Mesothelial cell of epicardium (in vitro differentiated cells): ENCODE measurements at regions not wholly inside any gene's neighbourhood (a gene's known extent, or its start where the extent isn't known, plus 50 kb on each side); places are given as distances from the start of the nearest gene placed in this dataset.
"Not testable (repeated sequence)": the region's sequence is repeated elsewhere in the genome, so short reads cannot be mapped to it uniquely, and the experiment has no call there.

Experiments used
- DNase-seq, 2 experiments: peaks; one replicate each; pipeline ENCODE4 v3.0.0; 2021; ENCODE audit warnings: low spot score in 2 of 2; ENCODE audit not compliant: unreplicated experiment in 2 of 2
- H3K27ac Mint-ChIP-seq: 2 replicates; pipeline ENCODE4 v1.8.0; 2021; ENCODE audit warnings: mixed read lengths
- H3K27me3 Mint-ChIP-seq: 2 replicates; pipeline ENCODE4 v1.8.0; 2021; ENCODE audit warnings: low read depth, mixed read lengths
- H3K36me3 Mint-ChIP-seq: 2 replicates; pipeline ENCODE4 v1.8.0; 2021; ENCODE audit warnings: mixed read lengths
- H3K4me1 Mint-ChIP-seq: 2 replicates; pipeline ENCODE4 v1.8.0; 2021; ENCODE audit warnings: mixed read lengths
- H3K4me3 Mint-ChIP-seq: 2 replicates; pipeline ENCODE4 v1.8.0; 2021; ENCODE audit warnings: mild to moderate bottlenecking, moderate library complexity, mixed read lengths
- H3K9me3 Mint-ChIP-seq: 2 replicates; pipeline ENCODE4 v1.8.0; 2021; ENCODE audit warnings: mixed read lengths
- TF ChIP-seq, protein P1 (sequence below): fragments of 200-600 bp; sonication (generic); IDR thresholded peaks from one replicate; pipeline ENCODE4 v1.5.0; 2021; ENCODE audit warnings: antibody characterized with exemption; ENCODE audit not compliant: unreplicated experiment

DNA sequence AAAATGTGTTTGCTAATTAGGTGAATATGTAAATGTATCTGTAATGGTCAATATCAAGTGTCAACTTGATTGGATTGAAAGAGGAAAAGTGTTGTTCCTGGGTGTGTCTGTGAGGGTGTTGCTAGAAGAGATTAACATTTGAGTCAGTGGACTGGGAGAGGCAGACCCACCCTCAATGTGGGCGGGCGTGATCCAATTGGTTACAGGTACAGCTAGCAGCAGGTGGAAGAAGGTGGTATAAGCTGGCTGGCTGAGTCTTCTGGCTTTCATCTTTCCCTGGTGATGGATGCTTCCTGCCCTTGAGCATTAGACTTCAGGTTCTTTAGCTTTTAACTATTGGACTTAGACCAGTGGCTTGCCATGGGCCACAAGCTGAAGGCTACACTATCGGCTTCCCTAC is 779.0 kb upstream of the CTNND2 start:
- no peak for DNase-seq
- H3K27ac Mint-ChIP-seq, result no peak overlapping the region
- H3K27me3 Mint-ChIP-seq, result no peaks in the 10 kb centered on the region
- H3K4me3 Mint-ChIP-seq, result no peak overlapping the region
- H3K9me3 Mint-ChIP-seq, result no peaks in the 10 kb centered on the region
- no peaks in the 10 kb centered on the region for H3K4me1 Mint-ChIP-seq
- TF ChIP-seq, protein P1, sequence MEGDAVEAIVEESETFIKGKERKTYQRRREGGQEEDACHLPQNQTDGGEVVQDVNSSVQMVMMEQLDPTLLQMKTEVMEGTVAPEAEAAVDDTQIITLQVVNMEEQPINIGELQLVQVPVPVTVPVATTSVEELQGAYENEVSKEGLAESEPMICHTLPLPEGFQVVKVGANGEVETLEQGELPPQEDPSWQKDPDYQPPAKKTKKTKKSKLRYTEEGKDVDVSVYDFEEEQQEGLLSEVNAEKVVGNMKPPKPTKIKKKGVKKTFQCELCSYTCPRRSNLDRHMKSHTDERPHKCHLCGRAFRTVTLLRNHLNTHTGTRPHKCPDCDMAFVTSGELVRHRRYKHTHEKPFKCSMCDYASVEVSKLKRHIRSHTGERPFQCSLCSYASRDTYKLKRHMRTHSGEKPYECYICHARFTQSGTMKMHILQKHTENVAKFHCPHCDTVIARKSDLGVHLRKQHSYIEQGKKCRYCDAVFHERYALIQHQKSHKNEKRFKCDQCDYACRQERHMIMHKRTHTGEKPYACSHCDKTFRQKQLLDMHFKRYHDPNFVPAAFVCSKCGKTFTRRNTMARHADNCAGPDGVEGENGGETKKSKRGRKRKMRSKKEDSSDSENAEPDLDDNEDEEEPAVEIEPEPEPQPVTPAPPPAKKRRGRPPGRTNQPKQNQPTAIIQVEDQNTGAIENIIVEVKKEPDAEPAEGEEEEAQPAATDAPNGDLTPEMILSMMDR, result no peak
- no peaks in the 10 kb centered on the region for H3K36me3 Mint-ChIP-seq

- TF ChIP-seq, protein P1, result no peak
- H3K27ac Mint-ChIP-seq, result no peak overlapping the region
- no peaks in the 10 kb centered on the region for H3K4me1 Mint-ChIP-seq
- H3K9me3 Mint-ChIP-seq, result peaks cover 12% of the 10 kb centered on the region
- no peaks in the 10 kb centered on the region for H3K27me3 Mint-ChIP-seq
- DNase-seq, result no peak
- no peaks in the 10 kb centered on the region for H3K36me3 Mint-ChIP-seq
- H3K4me3 Mint-ChIP-seq, result no peak overlapping the region
Observed at GRCh38 chr5:12679731-12680130, 775.5 kb upstream of the CTNND2 start.

DNA sequence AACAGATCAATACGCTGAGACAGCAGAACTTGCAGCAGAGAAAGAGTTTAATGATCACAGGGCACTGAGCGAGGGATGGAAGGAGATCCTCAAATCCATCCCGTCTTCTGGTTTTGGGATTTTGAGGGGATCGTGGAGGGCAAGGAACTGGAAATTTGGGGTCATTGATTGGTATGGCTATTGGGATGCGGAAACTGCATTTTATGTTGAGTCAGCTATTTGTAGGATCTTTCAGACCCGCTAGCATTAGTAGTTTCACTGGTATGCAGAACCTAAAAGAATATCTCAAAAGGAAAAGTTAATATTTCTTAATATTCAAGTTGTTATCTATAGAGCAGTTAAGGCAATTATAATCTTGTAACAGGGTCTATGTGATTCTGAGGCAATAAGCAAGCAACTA is 771.7 kb upstream of the CTNND2 start:
- H3K4me1 Mint-ChIP-seq, result no peaks in the 10 kb centered on the region
- peaks cover 12% of the 10 kb centered on the region for H3K9me3 Mint-ChIP-seq
- TF ChIP-seq, protein P1, result no peak
- peaks cover 7% of the 10 kb centered on the region for H3K27me3 Mint-ChIP-seq
- H3K36me3 Mint-ChIP-seq, result no peaks in the 10 kb centered on the region
- H3K27ac Mint-ChIP-seq, result no peak overlapping the region
- no peak for DNase-seq
- no peak overlapping the region for H3K4me3 Mint-ChIP-seq

- Mint-ChIP-seq H3K27me3 (peaks cover 41% of the 10 kb centered on the region), H3K4me1 (no peaks in the 10 kb centered on the region), H3K36me3 (no peaks in the 10 kb centered on the region), H3K27ac (no peak overlapping the region), H3K4me3 (no peak overlapping the region), H3K9me3 (peaks cover 12% of the 10 kb centered on the region)
- TF ChIP-seq, protein P1, result no peak
- DNase-seq, result no peak
Observed at GRCh38 chr5:12672141-12672540, 767.9 kb upstream of the CTNND2 start.

- DNase-seq, result no peak
- H3K27ac Mint-ChIP-seq, result no peak overlapping the region
- peaks cover 69% of the 10 kb centered on the region for H3K27me3 Mint-ChIP-seq
- no peaks in the 10 kb centered on the region for H3K4me1 Mint-ChIP-seq
- no peak overlapping the region for H3K4me3 Mint-ChIP-seq
- no peaks in the 10 kb centered on the region for H3K9me3 Mint-ChIP-seq
- H3K36me3 Mint-ChIP-seq, result no peaks in the 10 kb centered on the region
- TF ChIP-seq, protein P1, result no peak
Observed at GRCh38 chr5:12669326-12669725, 765.1 kb upstream of the CTNND2 start.

- no peaks in the 10 kb centered on the region for H3K4me1 Mint-ChIP-seq
- H3K4me3 Mint-ChIP-seq, result no peak overlapping the region
- TF ChIP-seq, protein P1, result no peak
- no peak for DNase-seq
- H3K27ac Mint-ChIP-seq, result no peak overlapping the region
- H3K27me3 Mint-ChIP-seq, result peaks cover 74% of the 10 kb centered on the region
- peaks cover 4% of the 10 kb centered on the region for H3K9me3 Mint-ChIP-seq
- H3K36me3 Mint-ChIP-seq, result no peaks in the 10 kb centered on the region
Observed at GRCh38 chr5:12668564-12668963, 764.3 kb upstream of the CTNND2 start.

DNA sequence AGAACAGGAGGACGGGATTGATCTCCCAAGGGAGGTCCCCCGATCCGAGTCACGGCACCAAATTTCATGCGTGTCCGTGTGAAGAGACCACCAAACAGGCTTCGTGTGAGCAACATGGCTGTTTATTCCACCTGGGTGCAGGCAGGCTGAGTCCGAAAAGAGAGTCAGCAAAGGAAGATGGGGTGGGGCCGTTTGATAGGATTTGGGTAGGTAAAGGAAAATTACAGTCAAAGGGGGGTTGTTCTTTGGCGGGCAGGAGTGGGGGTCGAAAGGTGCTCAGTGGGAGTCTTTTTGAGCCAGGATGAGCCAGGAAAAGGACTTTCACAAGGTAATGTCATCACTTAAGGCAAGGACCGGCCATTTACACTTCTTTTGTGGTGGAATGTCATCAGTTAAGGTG is 763.6 kb upstream of the CTNND2 start:
- not testable (repeated sequence) for H3K36me3 Mint-ChIP-seq, DNase-seq
- H3K27me3 Mint-ChIP-seq, result peaks cover 77% of the 10 kb centered on the region

GRCh38 chr5:12665772-12666171 is 761.5 kb upstream of the CTNND2 start:
- H3K9me3 Mint-ChIP-seq, H3K27ac Mint-ChIP-seq, H3K4me1 Mint-ChIP-seq, H3K36me3 Mint-ChIP-seq, DNase-seq, H3K4me3 Mint-ChIP-seq: not testable (repeated sequence)
- peaks cover 71% of the 10 kb centered on the region for H3K27me3 Mint-ChIP-seq

More for the DNA sequence above, 763.6 kb upstream of the CTNND2 start:
- not testable (repeated sequence) for H3K4me1 Mint-ChIP-seq, H3K9me3 Mint-ChIP-seq, H3K4me3 Mint-ChIP-seq, H3K27ac Mint-ChIP-seq
